Type B pancreatic cell (in vitro differentiated cells): ENCODE measurements at regions not wholly inside any gene's neighbourhood (a gene's known extent, or its start where the extent isn't known, plus 50 kb on each side); places are given as distances from the start of the nearest gene placed in this dataset.

ENCODE experiments used
- DNase-seq: peaks from one replicate; pipeline ENCODE4 v3.0.0; 2021; ENCODE audit warnings: mixed read lengths; ENCODE audit not compliant: unreplicated experiment; ENCODE audit errors: extremely low spot score
- H3K27ac Mint-ChIP-seq: 2 replicates; pipeline ENCODE4 v1.8.0; 2021; ENCODE audit warnings: mild to moderate bottlenecking, mixed read lengths
- H3K27me3 Mint-ChIP-seq: 2 replicates; pipeline ENCODE4 v1.8.0; 2021; ENCODE audit warnings: mixed read lengths
- H3K36me3 Mint-ChIP-seq: 2 replicates; pipeline ENCODE4 v1.8.0; 2021; ENCODE audit warnings: mixed read lengths
- H3K4me1 Mint-ChIP-seq: one replicate; pipeline ENCODE4 v1.8.0; 2021; ENCODE audit warnings: mixed read lengths; ENCODE audit not compliant: unreplicated experiment
- H3K4me3 Mint-ChIP-seq: 2 replicates; pipeline ENCODE4 v1.8.0; 2021; ENCODE audit warnings: mild to moderate bottlenecking, mixed read lengths
- H3K9me3 Mint-ChIP-seq: 2 replicates; pipeline ENCODE4 v1.8.0; 2021; ENCODE audit warnings: mixed read lengths
- TF ChIP-seq, protein P1 (sequence below): fragments of 200-600 bp; sonication (generic); conservative IDR thresholded peaks from 2 replicates; pipeline ENCODE4 v1.5.0; 2021; ENCODE audit warnings: antibody characterized with exemption, mild to moderate bottlenecking

DNA sequence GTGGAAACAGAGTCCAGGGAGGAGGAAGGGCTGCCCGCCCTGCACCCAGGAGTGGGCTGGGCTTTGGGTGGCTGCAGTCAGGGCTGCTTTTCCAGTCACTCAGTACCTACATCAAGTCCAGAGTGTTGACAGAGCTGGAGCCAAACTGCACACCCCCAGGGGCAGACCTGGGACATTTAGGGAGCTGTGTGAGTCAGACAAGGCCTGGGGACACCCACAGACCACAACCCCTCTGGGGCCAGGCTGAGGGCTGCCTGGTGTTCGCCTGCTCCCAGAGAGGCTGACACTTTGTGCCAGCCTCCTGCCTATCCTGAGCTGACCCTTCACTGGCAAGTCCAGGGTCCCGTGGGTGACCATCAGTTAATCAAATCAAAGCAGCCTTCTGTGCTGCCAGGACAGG is 240.0 kb downstream of the BCOR start:
- DNase-seq: no peak
- Mint-ChIP-seq H3K36me3 (no peaks in the 10 kb centered on the region), H3K27ac (no peak overlapping the region), H3K4me1 (peaks cover 5% of the 10 kb centered on the region), H3K4me3 (no peak overlapping the region), H3K9me3 (peaks cover 4% of the 10 kb centered on the region), H3K27me3 (no peaks in the 10 kb centered on the region)
- TF ChIP-seq, protein P1, sequence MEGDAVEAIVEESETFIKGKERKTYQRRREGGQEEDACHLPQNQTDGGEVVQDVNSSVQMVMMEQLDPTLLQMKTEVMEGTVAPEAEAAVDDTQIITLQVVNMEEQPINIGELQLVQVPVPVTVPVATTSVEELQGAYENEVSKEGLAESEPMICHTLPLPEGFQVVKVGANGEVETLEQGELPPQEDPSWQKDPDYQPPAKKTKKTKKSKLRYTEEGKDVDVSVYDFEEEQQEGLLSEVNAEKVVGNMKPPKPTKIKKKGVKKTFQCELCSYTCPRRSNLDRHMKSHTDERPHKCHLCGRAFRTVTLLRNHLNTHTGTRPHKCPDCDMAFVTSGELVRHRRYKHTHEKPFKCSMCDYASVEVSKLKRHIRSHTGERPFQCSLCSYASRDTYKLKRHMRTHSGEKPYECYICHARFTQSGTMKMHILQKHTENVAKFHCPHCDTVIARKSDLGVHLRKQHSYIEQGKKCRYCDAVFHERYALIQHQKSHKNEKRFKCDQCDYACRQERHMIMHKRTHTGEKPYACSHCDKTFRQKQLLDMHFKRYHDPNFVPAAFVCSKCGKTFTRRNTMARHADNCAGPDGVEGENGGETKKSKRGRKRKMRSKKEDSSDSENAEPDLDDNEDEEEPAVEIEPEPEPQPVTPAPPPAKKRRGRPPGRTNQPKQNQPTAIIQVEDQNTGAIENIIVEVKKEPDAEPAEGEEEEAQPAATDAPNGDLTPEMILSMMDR: no peak

DNA sequence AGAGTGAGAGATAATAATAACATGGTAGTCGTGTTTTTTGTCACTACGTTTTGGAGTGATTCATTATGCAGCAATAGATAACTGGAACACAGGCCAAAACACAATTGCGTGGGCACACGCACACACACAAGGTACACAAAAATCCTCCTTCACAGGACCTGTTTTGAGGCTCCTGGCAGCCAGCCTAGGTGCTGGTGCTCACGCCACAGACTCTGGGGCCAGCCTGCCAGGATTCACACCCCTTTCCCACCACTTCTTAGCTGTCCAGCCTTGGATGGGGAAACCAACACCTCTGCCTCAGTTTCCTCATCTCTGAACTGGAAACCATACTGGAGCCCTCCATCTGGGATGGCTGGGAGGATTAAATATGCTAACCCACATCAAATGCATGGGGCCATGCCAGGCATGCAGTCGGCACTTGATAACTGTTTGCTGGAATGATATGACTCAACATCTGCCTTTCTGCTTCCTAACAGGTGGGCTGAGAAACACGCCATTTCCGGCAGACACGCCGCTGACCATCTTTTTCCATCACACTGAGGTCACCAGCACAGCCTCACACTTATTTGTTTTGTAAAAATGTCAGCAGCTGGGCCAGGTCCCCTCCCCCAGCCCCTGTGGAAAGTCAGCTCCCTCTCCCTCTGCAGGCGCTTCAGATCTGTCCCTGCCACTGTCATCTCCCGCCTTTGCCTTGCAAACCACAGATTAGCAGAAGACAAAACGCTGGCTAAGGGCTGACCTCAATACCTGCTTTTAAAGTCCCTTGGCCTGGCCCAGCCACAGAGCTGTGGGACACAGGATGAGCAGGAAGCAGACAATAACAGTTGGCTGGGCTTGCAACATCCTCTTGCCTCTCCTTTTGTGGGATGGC is 237.5 kb downstream of the BCOR start:
- Mint-ChIP-seq H3K27ac (no peak overlapping the region), H3K36me3 (no peaks in the 10 kb centered on the region), H3K27me3 (no peaks in the 10 kb centered on the region), H3K4me3 (no peak overlapping the region), H3K4me1 (no peaks in the 10 kb centered on the region), H3K9me3 (peaks cover 2% of the 10 kb centered on the region)
- no peak for DNase-seq
- TF ChIP-seq, protein P1: no peak

DNA sequence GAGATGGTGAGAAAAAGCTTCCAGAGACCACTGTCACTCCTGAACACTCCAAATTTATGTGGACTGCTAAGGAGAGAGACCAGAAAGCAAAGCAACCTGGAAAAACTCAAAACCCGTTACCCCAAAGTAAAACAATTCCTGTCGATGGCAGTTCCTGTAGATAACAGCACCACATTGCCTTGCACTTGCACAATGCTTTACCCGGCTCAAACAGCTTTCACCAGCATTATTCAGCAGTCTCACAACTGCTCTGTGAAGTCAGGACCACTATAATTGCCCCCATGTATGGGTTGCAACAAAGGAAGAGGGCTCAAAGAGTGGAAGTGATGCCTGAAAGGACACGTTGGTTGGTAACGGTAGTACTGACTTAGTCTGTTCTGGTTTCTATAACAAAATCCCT is 234.8 kb downstream of the BCOR start:
- DNase-seq: no peak
- H3K36me3 Mint-ChIP-seq: no peaks in the 10 kb centered on the region
- H3K9me3 Mint-ChIP-seq: peaks cover 5% of the 10 kb centered on the region
- no peak overlapping the region for H3K27ac Mint-ChIP-seq
- no peaks in the 10 kb centered on the region for H3K27me3 Mint-ChIP-seq
- H3K4me1 Mint-ChIP-seq: peaks cover 10% of the 10 kb centered on the region
- TF ChIP-seq, protein P1: no peak
- H3K4me3 Mint-ChIP-seq: no peak overlapping the region

DNA sequence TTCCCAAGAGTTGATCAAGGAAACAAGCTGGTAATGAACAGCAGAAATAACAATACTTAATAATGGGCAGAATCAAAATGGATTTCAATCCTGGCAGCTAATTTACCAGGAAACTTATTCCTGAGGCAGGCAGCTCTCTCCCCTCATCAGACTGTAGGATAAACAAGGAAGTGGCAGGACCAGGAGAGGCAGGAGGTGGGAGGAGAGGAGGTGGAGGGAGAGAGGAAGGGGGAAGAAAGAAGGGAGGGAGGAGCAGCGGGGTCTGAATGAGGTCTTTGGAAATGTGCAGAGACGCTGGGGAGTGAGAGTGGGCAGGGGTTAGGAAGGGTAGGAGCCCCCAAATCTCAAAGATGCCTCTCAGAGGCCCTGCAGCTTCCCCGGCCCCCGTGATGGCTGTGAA is 231.5 kb downstream of the BCOR start:
- H3K36me3 Mint-ChIP-seq: no peaks in the 10 kb centered on the region

DNA sequence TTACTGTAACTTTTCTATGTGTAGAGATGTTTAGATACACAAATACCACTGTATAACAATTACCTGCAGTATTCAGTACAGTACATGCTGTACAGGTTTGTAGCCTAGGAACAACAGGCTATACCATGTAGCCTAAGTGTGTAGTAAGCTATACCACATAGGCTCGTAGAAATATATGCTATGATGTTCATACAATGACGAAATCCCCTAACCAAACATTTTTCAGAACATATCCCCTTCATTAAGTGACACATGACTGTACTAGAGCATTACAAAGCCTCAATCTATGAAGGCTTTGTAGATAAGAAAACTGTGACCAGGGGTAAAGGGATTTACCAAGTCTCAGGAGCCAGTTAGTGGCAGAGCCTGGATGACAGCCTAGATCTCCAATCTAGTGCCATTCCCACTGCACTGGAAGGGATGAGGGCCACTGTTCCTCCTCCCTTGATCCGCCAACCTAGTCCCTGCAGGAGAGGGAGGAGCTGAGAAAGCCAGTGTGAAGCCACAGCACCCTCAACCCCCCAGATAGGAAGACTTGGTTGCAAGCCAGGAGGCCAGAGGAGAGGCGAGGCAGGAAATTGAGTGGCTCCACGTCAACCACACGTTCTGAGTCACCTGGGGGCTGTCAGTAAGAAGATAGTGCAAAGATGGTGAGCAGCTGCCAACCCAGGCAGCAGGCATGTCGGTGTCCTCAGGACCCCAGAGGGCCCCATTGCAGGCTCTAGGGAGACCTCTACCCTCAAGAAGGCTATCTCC is 227.7 kb downstream of the BCOR start:
- Mint-ChIP-seq H3K27ac (no peak overlapping the region), H3K4me1 (peaks cover 10% of the 10 kb centered on the region), H3K27me3 (no peaks in the 10 kb centered on the region), H3K4me3 (no peak overlapping the region), H3K36me3 (no peaks in the 10 kb centered on the region), H3K9me3 (peaks cover 8% of the 10 kb centered on the region)
- TF ChIP-seq, protein P1: no peak
- no peak for DNase-seq

More for the DNA sequence above, 231.5 kb downstream of the BCOR start:
- no peak overlapping the region for H3K4me3 Mint-ChIP-seq
- DNase-seq: no peak
- peaks cover 10% of the 10 kb centered on the region for H3K4me1 Mint-ChIP-seq
- TF ChIP-seq, protein P1: no peak
- peaks cover 8% of the 10 kb centered on the region for H3K9me3 Mint-ChIP-seq
- H3K27ac Mint-ChIP-seq: peak overlapping the region; percentile 9
- H3K27me3 Mint-ChIP-seq: no peaks in the 10 kb centered on the region
